HepG2 (cell line): ENCODE measurements at regions not wholly inside any gene's neighbourhood (a gene's known extent, or its start where the extent isn't known, plus 50 kb on each side); places are given as distances from the start of the nearest gene placed in this dataset.

ENCODE experiments used
- ATAC-seq: fragments of 200-7000 bp; cut with Tn5 transposase; 3 replicates; pipeline ENCODE4 v1.9.1; 2020; ENCODE audit warnings: mild to moderate bottlenecking, moderate library complexity
- BruUV-seq: library from RNA; stranded (reverse); fragments of 400-500 nt; replicated peaks from 2 replicates; lab custom pipeline; 2021; lab: Mats Ljungman, UMichigan
- CTCF ChIA-PET: fragments of 300-600 bp; formaldehyde crosslinking; extraction: SDS; loops from one replicate; lab custom pipeline; 2021; ENCODE audit warnings: low total read pairs, inconsistent platforms, low intra/inter-chr PET ratio; lab: Yijun Ruan, JAX
- POLR2A ChIA-PET: fragments of 350-600 bp; sonication (Branson Sonifier 250); formaldehyde crosslinking; loops from one replicate; lab custom pipeline; 2020; ENCODE audit warnings: antibody characterized with exemption, inconsistent platforms; lab: Yijun Ruan, JAX
- DNase-seq: peaks from one replicate; pipeline ENCODE4 v3.0.0-alpha.2; 2015; ENCODE audit warnings: low spot score
- FAIRE-seq: peaks from 3 replicates; lab custom pipeline; 2011; peaks lifted over from hg19 to GRCh38; lab: Jason Lieb, UNC
- H2AFZ ChIP-seq: one replicate; pipeline ENCODE4 v1.6.1; 2011; ENCODE audit warnings: low read length, inconsistent platforms
- H3K27ac ChIP-seq: fragments of 300-600 bp; 3 replicates; pipeline ENCODE4 v1.8.0; 2011; ENCODE audit warnings: mixed run types, mild to moderate bottlenecking, mixed read lengths, low read length, inconsistent platforms; ENCODE audit not compliant: insufficient read depth; ENCODE audit errors: extremely low read length
- H3K27me3 ChIP-seq, 2 experiments: fragments of 200-600 bp in 1 of 2; 2 replicates in 1 of 2; 3 replicates in 1 of 2; pipeline versions ENCODE4 v1.6.0 to v1.8.0; 2011; ENCODE audit warnings: low read length in 2 of 2, mild to moderate bottlenecking in 2 of 2, moderate library complexity in 2 of 2, inconsistent platforms in 1 of 2; ENCODE audit not compliant: insufficient read depth in 2 of 2, control insufficient read depth in 1 of 2
- H3K36me3 ChIP-seq, 2 experiments: fragments of 200-600 bp in 1 of 2; replicated peaks in 1 of 2; 2 replicates in 1 of 2; 3 replicates in 1 of 2; pipeline versions ENCODE4 v1.5.1 to v1.8.0; 2011; ENCODE audit warnings: low read length in 2 of 2, inconsistent platforms in 1 of 2; ENCODE audit not compliant: insufficient read depth in 2 of 2, control insufficient read depth in 1 of 2
- H3K4me1 ChIP-seq: 2 replicates; pipeline ENCODE4 v1.5.1; 2012; ENCODE audit warnings: low read length, inconsistent platforms; ENCODE audit not compliant: insufficient read depth
- H3K4me2 ChIP-seq: 2 replicates; pipeline ENCODE4 v1.6.0; 2011; ENCODE audit warnings: low read depth, low read length, inconsistent platforms
- H3K4me3 ChIP-seq, 3 experiments: fragments of 200-600 bp in 1 of 3; sonication (generic), shearing (Covaris generic) in 1 of 3; replicated peaks in 1 of 3; 2 replicates each; pipeline ENCODE4 v1.5.1; 2011 to 2016; ENCODE audit warnings: low read length in 3 of 3, inconsistent platforms in 2 of 3, low read depth in 2 of 3, mild to moderate bottlenecking in 2 of 3, control low read depth in 1 of 3, mixed read lengths in 1 of 3; ENCODE audit not compliant: insufficient read depth in 1 of 3
- H3K79me2 ChIP-seq: one replicate; pipeline ENCODE4 v1.6.1; 2011; ENCODE audit warnings: low read length, inconsistent platforms; ENCODE audit not compliant: insufficient read depth
- H3K9ac ChIP-seq: 2 replicates; pipeline ENCODE4 v1.6.0; 2011; ENCODE audit warnings: mild to moderate bottlenecking, low read depth, low read length, inconsistent platforms; ENCODE audit not compliant: insufficient read depth
- H3K9me3 ChIP-seq: 2 replicates; pipeline ENCODE4 v1.5.1; 2012; ENCODE audit warnings: mild to moderate bottlenecking, low read length
- H4K20me1 ChIP-seq: 2 replicates; pipeline ENCODE4 v1.6.0; 2011; ENCODE audit warnings: inconsistent platforms, mild to moderate bottlenecking, low read length, moderate library complexity; ENCODE audit not compliant: insufficient read depth
- CREB1 ChIP-seq, 2 experiments: fragments of 450-650 bp in 1 of 2; IDR thresholded peaks; 2 replicates each; pipeline ENCODE4 v1.6.1; 2016 to 2017; ENCODE audit warnings: control low read depth in 1 of 2, mild to moderate bottlenecking in 1 of 2, missing compliant biosample characterization in 1 of 2, missing genetic modification characterization in 1 of 2
- FOXK2 ChIP-seq: fragments of 450-650 bp; IDR thresholded peaks from 2 replicates; pipeline ENCODE4 v1.6.1; 2016
- KAT8 ChIP-seq: IDR thresholded peaks from 2 replicates; pipeline ENCODE4 v1.6.1; 2016; ENCODE audit warnings: missing genetic modification reagents, missing compliant biosample characterization
- KDM5A ChIP-seq: fragments of 200-600 bp; sonication (generic); IDR thresholded peaks from 2 replicates; pipeline ENCODE4 v1.7.0; 2018; ENCODE audit warnings: antibody characterized with exemption, mild to moderate bottlenecking, low read length, borderline replicate concordance
- MIER2 ChIP-seq: IDR thresholded peaks from 2 replicates; pipeline ENCODE4 v1.6.1; 2016; ENCODE audit warnings: missing biosample characterization, missing genetic modification reagents
- MLX ChIP-seq: IDR thresholded peaks from 2 replicates; pipeline ENCODE4 v1.6.1; 2016
- TCF7L2 ChIP-seq: IDR thresholded peaks from 2 replicates; pipeline ENCODE4 v1.6.1; 2011; ENCODE audit warnings: mild to moderate bottlenecking, low read depth, low read length, moderate library complexity
- THRA ChIP-seq: sonication (generic); formaldehyde crosslinking; IDR thresholded peaks from 2 replicates; pipeline ENCODE4 v1.4.0; 2020; ENCODE audit warnings: missing genetic modification reagents, borderline replicate concordance
- ZMAT5 ChIP-seq: sonication (generic); formaldehyde crosslinking; IDR thresholded peaks from 2 replicates; pipeline ENCODE4 v1.5.0; 2020; ENCODE audit warnings: mild to moderate bottlenecking, low read depth, missing genetic modification reagents, borderline replicate concordance
- ZNF234 ChIP-seq: sonication (generic); formaldehyde crosslinking; conservative IDR thresholded peaks from 2 replicates; pipeline ENCODE4 v1.5.1; 2020; ENCODE audit warnings: mild to moderate bottlenecking, missing genetic modification reagents
- ZNF513 ChIP-seq: sonication (generic); formaldehyde crosslinking; conservative IDR thresholded peaks from 2 replicates; pipeline ENCODE4 v1.5.0; 2020; ENCODE audit warnings: missing genetic modification reagents
- ZNF639 ChIP-seq: conservative IDR thresholded peaks from 2 replicates; pipeline ENCODE4 v1.6.1; 2018; ENCODE audit warnings: missing genetic modification reagents
- ZNF747 ChIP-seq: sonication (generic); formaldehyde crosslinking; IDR thresholded peaks from 2 replicates; pipeline ENCODE4 v1.8.1; 2023; ENCODE audit warnings: missing genetic modification reagents, mild to moderate bottlenecking, borderline replicate concordance
- WGBS: methylation state at CpG from one replicate; pipeline ENCODE4 v1.1.6; 2017; ENCODE audit warnings: low lambda C conversion rate; 5-methylcytosine and 5-hydroxymethylcytosine counted together
- in situ Hi-C: cut with HindIII; loops from 2 replicates; pipeline ENCODE4 v1.10.0; 2017; ENCODE audit warnings: low pct_unique_long_range_greater_than_20kb; ENCODE audit not compliant: extremely low pct_ligation_motif_present
- intact Hi-C: fragments of 100-400 bp; cut with micrococcal nuclease; formaldehyde crosslinking; loops from one replicate; pipeline ENCODE4 v1.10.0; 2022; ENCODE audit not compliant: unreplicated experiment

- no peaks in the 10 kb centered on the region for H3K79me2 ChIP-seq
- WGBS, result 74% methylated on average over 5 of the region's 5 CpGs
- DNase-seq (no peak), FAIRE-seq (no peak), ATAC-seq (no peak)
- H4K20me1 ChIP-seq, result no peaks in the 10 kb centered on the region
- H3K9me3 ChIP-seq, result no peaks in the 10 kb centered on the region
- H3K36me3 ChIP-seq, result no peaks in the 10 kb centered on the region
- TF ChIP-seq CREB1 (IDR thresholded peaks at IDR 0.05) (no peak), CREB1 (CRISPR knock-in tag; IDR thresholded peaks at IDR 0.05) (no peak), FOXK2 (0 out of 2 replicates have a peak, but pooled peaks have one; percentile 7), ZMAT5 (CRISPR knock-in tag) (no peak)
- in situ Hi-C loops (no loop called here), intact Hi-C loops (no loop called here)
- no peak overlapping the region for H3K4me3 ChIP-seq
- peaks cover 1 to 5% of the 10 kb centered on the region in 2 experiments; a peak in 2 of 5 replicates for H3K27me3 ChIP-seq
- H2AFZ ChIP-seq, result no peak overlapping the region
- no peaks in the 10 kb centered on the region for H3K4me1 ChIP-seq
- ChIA-PET CTCF (no interaction called here), POLR2A (no interaction called here)
- no peak overlapping the region for H3K4me2 ChIP-seq
- no peak overlapping the region for H3K27ac ChIP-seq
- BruUV-seq, result no TSS peak
- no peak overlapping the region for H3K9ac ChIP-seq
Measured at GRCh38 chr9:89849096-89849495, 244.3 kb downstream of the GADD45G start.

- H4K20me1 ChIP-seq, result no peaks in the 10 kb centered on the region
- 0% methylated on average over 2 of the region's 3 CpGs for whole genome bisulfite sequencing
- H2AFZ ChIP-seq, result no peak overlapping the region
- no peak overlapping the region for H3K27ac ChIP-seq
- no peaks in the 10 kb centered on the region for H3K36me3 ChIP-seq
- FAIRE-seq, result no peak
- DNase-seq, result no peak
- no peak overlapping the region for H3K4me3 ChIP-seq
- POLR2A ChIA-PET, result no interaction called here
- BruUV-seq, result no TSS peak
- in situ Hi-C loops (no loop called here), intact Hi-C loops (no loop called here)
- no peak overlapping the region for H3K9ac ChIP-seq
- H3K79me2 ChIP-seq, result no peaks in the 10 kb centered on the region
- CTCF ChIA-PET, result no interaction called here
- no peak overlapping the region for H3K4me2 ChIP-seq
- no peak for ATAC-seq
- H3K4me1 ChIP-seq, result no peaks in the 10 kb centered on the region
- peaks cover 1 to 5% of the 10 kb centered on the region in 2 experiments; a peak in 2 of 5 replicates for H3K27me3 ChIP-seq
- H3K9me3 ChIP-seq, result no peaks in the 10 kb centered on the region
- TF ChIP-seq KAT8 (CRISPR knock-in tag), result no peak
- no peak for TF ChIP-seq KDM5A
- no peak for TF ChIP-seq MLX
- no peak for TF ChIP-seq MIER2 (CRISPR knock-in tag)
- TF ChIP-seq THRA (CRISPR knock-in tag), result no peak
- no peak for TF ChIP-seq ZNF639
- TF ChIP-seq ZNF747, result no peak
- no peak for TF ChIP-seq ZNF513
- TF ChIP-seq TCF7L2, result no peak
- TF ChIP-seq ZNF234 (CRISPR knock-in tag), result no peak
Measured at GRCh38 chr9:89850153-89850552, 245.3 kb downstream of the GADD45G start.
